Neural crest cell (in vitro differentiated cells): ENCODE measurements at regions not wholly inside any gene's neighbourhood (a gene's known extent, or its start where the extent isn't known, plus 50 kb on each side); places are given as distances from the start of the nearest gene placed in this dataset.
A peak's percentile ranks its signal among the peaks of the same experiment; 100 is the strongest.

Experiments
- DNase-seq: peaks from one replicate; pipeline ENCODE4 v3.0.0; 2021; ENCODE audit warnings: low read depth, mixed read lengths, low spot score
- H3K27ac Mint-ChIP-seq: one replicate; pipeline ENCODE4 v1.8.0; 2021; ENCODE audit warnings: mild to moderate bottlenecking, mixed read lengths; ENCODE audit not compliant: unreplicated experiment
- H3K27me3 Mint-ChIP-seq: 2 replicates; pipeline ENCODE4 v1.8.0; 2021; ENCODE audit warnings: low read depth, mild to moderate bottlenecking, mixed read lengths
- H3K36me3 Mint-ChIP-seq: 2 replicates; pipeline ENCODE4 v1.8.0; 2021; ENCODE audit warnings: low read depth, mild to moderate bottlenecking, mixed read lengths
- H3K4me1 Mint-ChIP-seq: 2 replicates; pipeline ENCODE4 v1.8.0; 2021; ENCODE audit warnings: mixed read lengths
- H3K4me3 Mint-ChIP-seq: one replicate; pipeline ENCODE4 v1.8.0; 2021; ENCODE audit warnings: mild to moderate bottlenecking, mixed read lengths
- H3K9me3 Mint-ChIP-seq: 2 replicates; pipeline ENCODE4 v1.8.0; 2021; ENCODE audit warnings: mixed read lengths
- CTCF ChIP-seq: fragments of 200-600 bp; sonication (generic); conservative IDR thresholded peaks from 2 replicates; pipeline ENCODE4 v1.5.0; 2021; ENCODE audit warnings: antibody characterized with exemption, mild to moderate bottlenecking

GRCh38 chr12:127565241-127565640 is 701.7 kb upstream of the TMEM132C start:
- Mint-ChIP-seq H3K36me3 (no peaks in the 10 kb centered on the region), H3K9me3 (peaks cover 11% of the 10 kb centered on the region), H3K4me1 (no peaks in the 10 kb centered on the region), H3K4me3 (no peak overlapping the region), H3K27ac (no peak overlapping the region), H3K27me3 (peaks cover 22% of the 10 kb centered on the region)
- DNase-seq: no peak
- no peak for TF ChIP-seq CTCF

- Mint-ChIP-seq H3K36me3 (no peaks in the 10 kb centered on the region), H3K4me3 (no peak overlapping the region), H3K4me1 (no peaks in the 10 kb centered on the region), H3K27ac (peak overlapping the region; percentile 28), H3K9me3 (peaks cover 11% of the 10 kb centered on the region), H3K27me3 (peaks cover 36% of the 10 kb centered on the region)
- DNase-seq: no peak
- TF ChIP-seq CTCF: no peak
Measured at GRCh38 chr12:127567531-127567930, 699.4 kb upstream of the TMEM132C start.

GRCh38 chr12:127570387-127570786 is 696.6 kb upstream of the TMEM132C start:
- TF ChIP-seq CTCF: no peak
- Mint-ChIP-seq H3K9me3 (peaks cover 5% of the 10 kb centered on the region), H3K27ac (no peak overlapping the region), H3K36me3 (no peaks in the 10 kb centered on the region), H3K4me1 (peaks cover 3% of the 10 kb centered on the region), H3K4me3 (no peak overlapping the region), H3K27me3 (peaks cover 50% of the 10 kb centered on the region)
- DNase-seq: no peak

- H3K27me3 Mint-ChIP-seq: peaks cover 52% of the 10 kb centered on the region
- TF ChIP-seq CTCF: no peak
- no peak overlapping the region for H3K4me3 Mint-ChIP-seq
- H3K36me3 Mint-ChIP-seq: no peaks in the 10 kb centered on the region
- peaks cover 5% of the 10 kb centered on the region for H3K9me3 Mint-ChIP-seq
- no peak for DNase-seq
- H3K27ac Mint-ChIP-seq: no peak overlapping the region
- peaks cover 3% of the 10 kb centered on the region for H3K4me1 Mint-ChIP-seq
Measured at GRCh38 chr12:127570793-127571360, 696.1 kb upstream of the TMEM132C start.

- Mint-ChIP-seq H3K36me3 (no peaks in the 10 kb centered on the region), H3K27ac (no peak overlapping the region), H3K27me3 (peaks cover 52% of the 10 kb centered on the region), H3K4me3 (no peak overlapping the region), H3K9me3 (peaks cover 5% of the 10 kb centered on the region), H3K4me1 (peaks cover 9% of the 10 kb centered on the region)
- DNase-seq: no peak
- TF ChIP-seq CTCF: no peak
Measured at GRCh38 chr12:127571578-127571977, 695.4 kb upstream of the TMEM132C start.

- H3K27ac Mint-ChIP-seq: no peak overlapping the region
- no peaks in the 10 kb centered on the region for H3K9me3 Mint-ChIP-seq
- peaks cover 7% of the 10 kb centered on the region for H3K4me1 Mint-ChIP-seq
- TF ChIP-seq CTCF: no peak
- no peak overlapping the region for H3K4me3 Mint-ChIP-seq
- no peak for DNase-seq
- no peaks in the 10 kb centered on the region for H3K36me3 Mint-ChIP-seq
- peaks cover 11% of the 10 kb centered on the region for H3K27me3 Mint-ChIP-seq
Measured at GRCh38 chr12:127579446-127579845, 687.5 kb upstream of the TMEM132C start.
